ENCODE measurements at regions not wholly inside any gene's neighbourhood (a gene's known extent, or its start where the extent isn't known, plus 50 kb on each side); places are given as distances from the start of the nearest gene placed in this dataset.

DNA sequence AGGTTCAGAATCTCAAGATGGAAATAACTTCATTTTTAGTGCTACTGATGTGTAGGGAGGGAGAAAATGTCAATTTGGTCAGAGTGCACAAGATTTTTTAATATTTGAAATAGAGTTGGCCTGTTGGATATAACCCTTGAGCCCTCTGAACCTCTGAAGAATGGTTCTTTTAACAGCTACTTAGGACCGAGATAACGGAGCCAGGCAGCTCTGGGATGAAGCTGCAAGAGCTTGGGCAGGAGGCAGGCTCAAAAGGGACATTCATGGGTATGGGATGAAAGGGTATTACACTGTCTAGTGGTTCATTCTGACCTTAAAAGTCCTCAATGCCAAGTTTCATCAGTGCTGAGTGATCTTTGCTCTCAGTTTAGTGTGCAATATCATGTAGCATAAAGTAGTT lies 111.4 kb upstream of the CPHXL start:
- TF ChIP-seq, protein P1, sequence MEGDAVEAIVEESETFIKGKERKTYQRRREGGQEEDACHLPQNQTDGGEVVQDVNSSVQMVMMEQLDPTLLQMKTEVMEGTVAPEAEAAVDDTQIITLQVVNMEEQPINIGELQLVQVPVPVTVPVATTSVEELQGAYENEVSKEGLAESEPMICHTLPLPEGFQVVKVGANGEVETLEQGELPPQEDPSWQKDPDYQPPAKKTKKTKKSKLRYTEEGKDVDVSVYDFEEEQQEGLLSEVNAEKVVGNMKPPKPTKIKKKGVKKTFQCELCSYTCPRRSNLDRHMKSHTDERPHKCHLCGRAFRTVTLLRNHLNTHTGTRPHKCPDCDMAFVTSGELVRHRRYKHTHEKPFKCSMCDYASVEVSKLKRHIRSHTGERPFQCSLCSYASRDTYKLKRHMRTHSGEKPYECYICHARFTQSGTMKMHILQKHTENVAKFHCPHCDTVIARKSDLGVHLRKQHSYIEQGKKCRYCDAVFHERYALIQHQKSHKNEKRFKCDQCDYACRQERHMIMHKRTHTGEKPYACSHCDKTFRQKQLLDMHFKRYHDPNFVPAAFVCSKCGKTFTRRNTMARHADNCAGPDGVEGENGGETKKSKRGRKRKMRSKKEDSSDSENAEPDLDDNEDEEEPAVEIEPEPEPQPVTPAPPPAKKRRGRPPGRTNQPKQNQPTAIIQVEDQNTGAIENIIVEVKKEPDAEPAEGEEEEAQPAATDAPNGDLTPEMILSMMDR (IDR thresholded peaks at IDR 0.05; ENCODE audit: low read depth, low read length) = no peak
- DNase-seq (ENCODE audit: extremely low read depth, low read depth) = no peak

DNA sequence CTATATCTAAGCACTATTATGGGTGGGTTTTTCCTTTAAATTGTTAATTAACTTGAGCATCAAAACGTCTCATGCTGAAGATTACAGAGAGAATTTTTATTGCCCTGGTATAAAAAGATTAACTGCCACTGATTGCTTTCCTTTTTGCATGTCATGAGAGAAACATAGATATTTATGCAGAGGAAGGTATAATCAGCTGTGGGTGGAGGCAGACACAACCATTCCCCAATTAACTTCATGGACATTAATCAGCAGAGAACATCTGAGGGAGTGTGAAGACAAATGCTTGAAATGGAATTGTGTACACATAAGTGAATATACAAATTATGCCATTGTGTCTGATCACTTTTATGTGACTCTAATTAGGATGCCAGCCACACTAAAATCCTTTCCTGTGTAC lies 115.2 kb upstream of the CPHXL start:
- no peak for DNase-seq (ENCODE audit: extremely low read depth, low read depth)
- TF ChIP-seq, protein P1 (IDR thresholded peaks at IDR 0.05; ENCODE audit: low read depth, low read length) = no peak

DNA sequence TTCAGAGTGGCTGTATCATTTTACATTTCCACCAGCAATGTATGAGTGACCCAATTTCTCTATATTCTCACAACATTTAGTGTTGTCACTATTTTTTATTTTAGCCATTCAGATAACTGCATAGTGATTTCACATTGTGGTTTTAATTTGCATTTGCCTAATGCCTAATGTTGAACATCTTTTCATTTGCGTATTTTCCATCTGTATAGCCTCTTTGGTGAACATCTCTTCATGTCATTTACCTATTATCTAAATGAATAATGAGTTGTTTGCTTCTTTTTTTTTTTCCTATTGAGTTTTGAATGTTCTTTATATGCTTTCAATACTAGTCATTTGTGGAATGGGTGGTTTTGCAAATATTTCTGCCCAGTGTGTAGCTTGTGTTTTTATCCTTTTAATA lies 120.9 kb upstream of the CPHXL start:
- TF ChIP-seq, protein P1 (IDR thresholded peaks at IDR 0.05; ENCODE audit: low read depth, low read length) = no peak
- no peak for DNase-seq (ENCODE audit: extremely low read depth, low read depth)

DNA sequence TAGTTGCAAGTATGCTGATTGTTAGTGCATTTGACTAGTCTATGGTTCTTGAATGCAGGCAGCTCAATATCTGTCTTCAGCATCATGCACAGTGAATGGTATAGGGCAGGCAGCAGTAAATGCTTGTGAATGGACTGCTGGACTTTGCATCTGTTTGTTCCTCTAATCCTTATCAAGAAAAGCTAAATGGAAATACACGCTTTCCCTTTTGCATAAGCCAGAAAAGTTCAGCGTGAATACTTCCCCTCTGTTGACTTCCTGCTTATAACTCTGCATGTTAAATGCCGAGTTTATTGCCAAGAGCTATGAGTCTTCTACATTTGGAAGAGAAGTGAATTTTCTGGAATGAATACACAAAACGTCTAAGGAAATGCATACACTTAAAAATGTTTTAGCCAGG lies 127.9 kb upstream of the CPHXL start:
- TF ChIP-seq, protein P1 (IDR thresholded peaks at IDR 0.05; ENCODE audit: low read depth, low read length) = no peak
- DNase-seq (ENCODE audit: extremely low read depth, low read depth) = no peak

DNA sequence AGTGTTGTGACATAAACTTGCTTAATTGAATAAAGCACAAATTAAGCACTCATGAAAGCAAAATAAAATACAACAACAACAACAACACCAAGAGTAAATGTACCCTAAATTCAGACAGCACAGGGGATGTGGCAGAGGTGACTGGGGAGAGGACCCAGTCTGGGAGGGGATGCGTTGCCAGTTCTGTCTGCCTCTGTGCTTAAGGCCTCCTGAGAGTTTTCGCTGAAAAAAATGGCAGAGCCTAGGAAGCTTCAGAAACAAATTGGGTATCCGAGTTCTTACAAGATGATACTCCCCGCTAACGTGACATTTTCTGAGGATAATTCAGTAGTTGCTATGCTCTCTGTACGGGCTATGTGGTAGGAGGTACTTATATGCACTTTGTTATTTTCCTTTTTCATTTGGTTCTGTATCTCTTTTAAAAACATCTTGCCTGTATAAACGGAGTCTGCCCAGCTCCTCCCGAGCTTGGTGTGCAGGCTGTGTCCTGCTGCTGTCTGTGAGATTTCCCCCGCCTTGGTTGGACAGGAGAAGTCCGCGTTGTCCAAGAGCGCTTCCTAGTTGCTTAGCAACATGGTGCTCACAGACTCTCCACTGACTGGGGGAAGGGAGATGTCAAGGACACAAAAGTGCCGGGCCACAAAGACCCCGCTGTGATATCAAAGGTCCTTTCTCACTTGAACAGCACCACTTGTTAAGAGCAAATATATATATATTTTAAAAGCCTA lies 134.2 kb upstream of the CPHXL start:
- TF ChIP-seq, protein P1 (IDR thresholded peaks at IDR 0.05; ENCODE audit: low read depth, low read length) = no peak
- no peak for DNase-seq (ENCODE audit: extremely low read depth, low read depth)

DNA sequence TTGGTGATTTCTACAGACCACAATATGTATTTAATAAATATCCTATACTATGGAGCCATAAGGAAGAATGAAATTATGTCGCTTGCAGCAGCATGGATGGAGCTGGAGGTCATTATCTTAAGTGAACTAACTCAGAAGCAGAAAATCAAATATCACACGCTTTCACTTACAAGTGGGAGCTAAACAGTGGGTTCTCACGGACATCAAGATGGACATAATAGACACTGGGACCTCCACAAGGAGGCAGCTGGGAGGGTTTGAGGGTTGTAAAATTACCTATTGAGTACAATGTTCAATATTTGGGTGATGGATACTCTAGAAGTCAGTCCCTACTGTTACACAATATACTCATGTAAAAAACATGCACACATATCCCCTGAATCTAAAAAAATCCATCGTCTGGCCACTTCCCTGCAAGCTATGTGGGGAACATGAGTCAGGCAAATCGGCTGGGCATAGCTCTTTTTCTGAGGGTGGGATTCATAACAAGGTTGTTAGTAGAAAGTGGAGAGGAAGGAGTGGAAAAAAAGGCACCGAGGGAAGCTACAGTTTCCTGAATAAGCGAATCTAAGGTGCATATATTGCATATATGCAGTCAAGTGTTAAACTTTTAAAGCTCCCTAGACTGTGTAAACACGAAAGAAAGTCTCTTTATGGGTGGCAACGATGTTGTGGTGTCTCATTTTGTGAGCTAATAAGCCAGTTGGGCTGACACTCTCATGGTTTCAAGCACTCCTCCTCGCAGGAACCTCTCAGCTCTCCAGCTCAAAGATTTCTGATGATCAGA lies 135.2 kb upstream of the CPHXL start:
- TF ChIP-seq, protein P1 (IDR thresholded peaks at IDR 0.05; ENCODE audit: low read depth, low read length) = no peak
- no peak for DNase-seq (ENCODE audit: extremely low read depth, low read depth)

DNA sequence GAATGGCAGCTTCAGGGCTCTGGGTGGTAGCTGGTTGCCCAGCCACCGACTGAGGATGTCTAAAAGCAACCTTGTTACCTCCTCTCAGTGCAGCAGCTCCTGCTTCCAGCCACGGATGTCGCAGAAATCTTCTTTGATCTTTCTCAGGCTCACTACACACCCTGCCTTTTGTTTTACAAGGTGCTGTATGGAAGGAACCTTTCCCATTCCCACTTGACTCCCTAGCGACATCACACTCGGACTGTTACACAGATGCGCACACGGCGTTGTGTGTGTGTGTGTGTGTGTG lies 135.8 kb upstream of the CPHXL start:
- no peak for DNase-seq (ENCODE audit: extremely low read depth, low read depth)
- TF ChIP-seq, protein P1 (IDR thresholded peaks at IDR 0.05; ENCODE audit: low read depth, low read length) = no peak
